ENCODE measurements at regions not wholly inside any gene's neighbourhood (a gene's known extent, or its start where the extent isn't known, plus 50 kb on each side); places are given as distances from the start of the nearest gene placed in this dataset.

DNA sequence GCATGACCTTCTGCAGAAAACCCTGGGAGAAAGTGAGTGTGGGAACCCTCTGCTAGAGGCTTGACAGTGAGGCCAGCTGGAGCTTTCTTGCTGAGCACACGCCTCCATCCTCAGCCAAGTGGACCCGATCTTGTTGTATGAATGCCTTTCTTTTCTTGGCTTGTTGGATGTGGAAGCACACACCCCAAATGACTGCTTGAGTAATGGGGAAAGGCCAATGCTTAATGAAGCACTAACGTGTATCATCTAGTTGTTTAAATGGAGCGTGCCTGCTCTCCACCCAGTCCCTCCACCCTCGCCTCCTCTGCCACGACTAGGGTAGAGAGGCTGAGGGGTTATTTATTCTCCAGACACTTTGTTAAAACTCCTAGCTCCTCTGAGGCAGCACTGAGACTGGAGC, 54.3 kb upstream of the IKBKE start:
- H3K4me3 Mint-ChIP-seq = no peak overlapping the region
- H3K36me3 Mint-ChIP-seq (ENCODE audit: low read depth) = peaks cover 15% of the 10 kb centered on the region; the same call in 2 of the 3 replicates
- no peak overlapping the region for H3K27ac ChIP-seq (ENCODE audit: low read depth)
- no peak overlapping the region for H3K27ac Mint-ChIP-seq
- H3K4me2 ChIP-seq = no peak overlapping the region
- H3K27me3 Mint-ChIP-seq (ENCODE audit: insufficient read depth, low read depth, poor library complexity) = no peaks in the 10 kb centered on the region
- no peaks in the 10 kb centered on the region for H3K9me3 Mint-ChIP-seq
- no peak overlapping the region for H2AFZ ChIP-seq
- DNase-seq (ENCODE audit: low spot score) (no peak), ATAC-seq (no peak)
- H3K9me2 ChIP-seq (ENCODE audit: insufficient read depth) = no peaks in the 10 kb centered on the region
- H3K79me2 ChIP-seq (replicated peaks; ENCODE audit: insufficient read depth) = no peaks in the 10 kb centered on the region
- no peaks in the 10 kb centered on the region for H3F3A ChIP-seq (replicated peaks; ENCODE audit: low read depth)
- H4K20me1 ChIP-seq (replicated peaks; ENCODE audit: insufficient read depth) = 0 out of 2 replicates have a peak, but pooled peaks cover 4% of the 10 kb centered on the region
- H3K4me3 ChIP-seq = no peak overlapping the region
- H3K4me1 Mint-ChIP-seq = no peaks in the 10 kb centered on the region
- H3K27me3 ChIP-seq (ENCODE audit: insufficient read depth) = no peaks in the 10 kb centered on the region
- H3K4me1 ChIP-seq (ENCODE audit: insufficient read depth) = no peaks in the 10 kb centered on the region
- TF ChIP-seq JUNB (IDR thresholded peaks at IDR 0.05; ENCODE audit: unreplicated experiment) (no peak), EZH2phosphoT487 (IDR thresholded peaks at IDR 0.05; ENCODE audit: unreplicated experiment) (no peak), POLR2AphosphoS5 (IDR thresholded peaks at IDR 0.05; ENCODE audit: low read depth) (no peak), CTCF (conservative IDR thresholded peaks at IDR 0.05; ENCODE audit: low read depth in 2 of 2) (no peak), EZH2 (IDR thresholded peaks at IDR 0.05; ENCODE audit: low read depth, unreplicated experiment) (no peak), ZNF114 (CRISPR knock-in tag; IDR thresholded peaks at IDR 0.05) (no peak), NANOG (IDR thresholded peaks at IDR 0.05; ENCODE audit: borderline replicate concordance) (no peak), CREB1 (CRISPR knock-in tag; IDR thresholded peaks at IDR 0.05; ENCODE audit: low read depth) (no peak), ZNF331 (CRISPR knock-in tag; IDR thresholded peaks at IDR 0.05; ENCODE audit: low read depth) (no peak), ETS1 (IDR thresholded peaks at IDR 0.05) (no peak), STAT1 (IDR thresholded peaks at IDR 0.05; ENCODE audit: unreplicated experiment) (no peak)
- TF ChIP-seq, protein P1, sequence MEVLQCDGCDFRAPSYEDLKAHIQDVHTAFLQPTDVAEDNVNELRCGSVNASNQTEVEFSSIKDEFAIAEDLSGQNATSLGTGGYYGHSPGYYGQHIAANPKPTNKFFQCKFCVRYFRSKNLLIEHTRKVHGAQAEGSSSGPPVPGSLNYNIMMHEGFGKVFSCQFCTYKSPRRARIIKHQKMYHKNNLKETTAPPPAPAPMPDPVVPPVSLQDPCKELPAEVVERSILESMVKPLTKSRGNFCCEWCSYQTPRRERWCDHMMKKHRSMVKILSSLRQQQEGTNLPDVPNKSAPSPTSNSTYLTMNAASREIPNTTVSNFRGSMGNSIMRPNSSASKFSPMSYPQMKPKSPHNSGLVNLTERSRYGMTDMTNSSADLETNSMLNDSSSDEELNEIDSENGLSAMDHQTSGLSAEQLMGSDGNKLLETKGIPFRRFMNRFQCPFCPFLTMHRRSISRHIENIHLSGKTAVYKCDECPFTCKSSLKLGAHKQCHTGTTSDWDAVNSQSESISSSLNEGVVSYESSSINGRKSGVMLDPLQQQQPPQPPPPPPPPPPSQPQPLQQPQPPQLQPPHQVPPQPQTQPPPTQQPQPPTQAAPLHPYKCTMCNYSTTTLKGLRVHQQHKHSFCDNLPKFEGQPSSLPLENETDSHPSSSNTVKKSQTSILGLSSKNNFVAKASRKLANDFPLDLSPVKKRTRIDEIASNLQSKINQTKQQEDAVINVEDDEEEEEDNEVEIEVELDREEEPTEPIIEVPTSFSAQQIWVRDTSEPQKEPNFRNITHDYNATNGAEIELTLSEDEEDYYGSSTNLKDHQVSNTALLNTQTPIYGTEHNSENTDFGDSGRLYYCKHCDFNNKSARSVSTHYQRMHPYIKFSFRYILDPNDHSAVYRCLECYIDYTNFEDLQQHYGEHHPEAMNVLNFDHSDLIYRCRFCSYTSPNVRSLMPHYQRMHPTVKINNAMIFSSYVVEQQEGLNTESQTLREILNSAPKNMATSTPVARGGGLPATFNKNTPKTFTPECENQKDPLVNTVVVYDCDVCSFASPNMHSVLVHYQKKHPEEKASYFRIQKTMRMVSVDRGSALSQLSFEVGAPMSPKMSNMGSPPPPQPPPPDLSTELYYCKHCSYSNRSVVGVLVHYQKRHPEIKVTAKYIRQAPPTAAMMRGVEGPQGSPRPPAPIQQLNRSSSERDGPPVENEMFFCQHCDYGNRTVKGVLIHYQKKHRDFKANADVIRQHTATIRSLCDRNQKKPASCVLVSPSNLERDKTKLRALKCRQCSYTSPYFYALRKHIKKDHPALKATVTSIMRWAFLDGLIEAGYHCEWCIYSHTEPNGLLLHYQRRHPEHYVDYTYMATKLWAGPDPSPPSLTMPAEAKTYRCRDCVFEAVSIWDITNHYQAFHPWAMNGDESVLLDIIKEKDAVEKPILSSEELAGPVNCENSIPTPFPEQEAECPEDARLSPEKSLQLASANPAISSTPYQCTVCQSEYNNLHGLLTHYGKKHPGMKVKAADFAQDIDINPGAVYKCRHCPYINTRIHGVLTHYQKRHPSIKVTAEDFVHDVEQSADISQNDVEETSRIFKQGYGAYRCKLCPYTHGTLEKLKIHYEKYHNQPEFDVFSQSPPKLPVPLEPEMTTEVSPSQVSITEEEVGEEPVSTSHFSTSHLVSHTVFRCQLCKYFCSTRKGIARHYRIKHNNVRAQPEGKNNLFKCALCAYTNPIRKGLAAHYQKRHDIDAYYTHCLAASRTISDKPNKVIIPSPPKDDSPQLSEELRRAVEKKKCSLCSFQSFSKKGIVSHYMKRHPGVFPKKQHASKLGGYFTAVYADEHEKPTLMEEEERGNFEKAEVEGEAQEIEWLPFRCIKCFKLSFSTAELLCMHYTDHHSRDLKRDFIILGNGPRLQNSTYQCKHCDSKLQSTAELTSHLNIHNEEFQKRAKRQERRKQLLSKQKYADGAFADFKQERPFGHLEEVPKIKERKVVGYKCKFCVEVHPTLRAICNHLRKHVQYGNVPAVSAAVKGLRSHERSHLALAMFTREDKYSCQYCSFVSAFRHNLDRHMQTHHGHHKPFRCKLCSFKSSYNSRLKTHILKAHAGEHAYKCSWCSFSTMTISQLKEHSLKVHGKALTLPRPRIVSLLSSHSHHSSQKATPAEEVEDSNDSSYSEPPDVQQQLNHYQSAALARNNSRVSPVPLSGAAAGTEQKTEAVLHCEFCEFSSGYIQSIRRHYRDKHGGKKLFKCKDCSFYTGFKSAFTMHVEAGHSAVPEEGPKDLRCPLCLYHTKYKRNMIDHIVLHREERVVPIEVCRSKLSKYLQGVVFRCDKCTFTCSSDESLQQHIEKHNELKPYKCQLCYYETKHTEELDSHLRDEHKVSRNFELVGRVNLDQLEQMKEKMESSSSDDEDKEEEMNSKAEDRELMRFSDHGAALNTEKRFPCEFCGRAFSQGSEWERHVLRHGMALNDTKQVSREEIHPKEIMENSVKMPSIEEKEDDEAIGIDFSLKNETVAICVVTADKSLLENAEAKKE (CRISPR knock-in tag; IDR thresholded peaks at IDR 0.05) = no peak
- TF ChIP-seq, protein P2, sequence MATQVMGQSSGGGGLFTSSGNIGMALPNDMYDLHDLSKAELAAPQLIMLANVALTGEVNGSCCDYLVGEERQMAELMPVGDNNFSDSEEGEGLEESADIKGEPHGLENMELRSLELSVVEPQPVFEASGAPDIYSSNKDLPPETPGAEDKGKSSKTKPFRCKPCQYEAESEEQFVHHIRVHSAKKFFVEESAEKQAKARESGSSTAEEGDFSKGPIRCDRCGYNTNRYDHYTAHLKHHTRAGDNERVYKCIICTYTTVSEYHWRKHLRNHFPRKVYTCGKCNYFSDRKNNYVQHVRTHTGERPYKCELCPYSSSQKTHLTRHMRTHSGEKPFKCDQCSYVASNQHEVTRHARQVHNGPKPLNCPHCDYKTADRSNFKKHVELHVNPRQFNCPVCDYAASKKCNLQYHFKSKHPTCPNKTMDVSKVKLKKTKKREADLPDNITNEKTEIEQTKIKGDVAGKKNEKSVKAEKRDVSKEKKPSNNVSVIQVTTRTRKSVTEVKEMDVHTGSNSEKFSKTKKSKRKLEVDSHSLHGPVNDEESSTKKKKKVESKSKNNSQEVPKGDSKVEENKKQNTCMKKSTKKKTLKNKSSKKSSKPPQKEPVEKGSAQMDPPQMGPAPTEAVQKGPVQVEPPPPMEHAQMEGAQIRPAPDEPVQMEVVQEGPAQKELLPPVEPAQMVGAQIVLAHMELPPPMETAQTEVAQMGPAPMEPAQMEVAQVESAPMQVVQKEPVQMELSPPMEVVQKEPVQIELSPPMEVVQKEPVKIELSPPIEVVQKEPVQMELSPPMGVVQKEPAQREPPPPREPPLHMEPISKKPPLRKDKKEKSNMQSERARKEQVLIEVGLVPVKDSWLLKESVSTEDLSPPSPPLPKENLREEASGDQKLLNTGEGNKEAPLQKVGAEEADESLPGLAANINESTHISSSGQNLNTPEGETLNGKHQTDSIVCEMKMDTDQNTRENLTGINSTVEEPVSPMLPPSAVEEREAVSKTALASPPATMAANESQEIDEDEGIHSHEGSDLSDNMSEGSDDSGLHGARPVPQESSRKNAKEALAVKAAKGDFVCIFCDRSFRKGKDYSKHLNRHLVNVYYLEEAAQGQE (IDR thresholded peaks at IDR 0.05; ENCODE audit: unreplicated experiment) = no peak
- 0 out of 2 replicates have a peak, but pooled peaks cover 8% of the 10 kb centered on the region for H3K36me3 ChIP-seq (ENCODE audit: insufficient read depth)

All from GM23338 (cell line).